Endodermal cell (in vitro differentiated cells): ENCODE measurements at regions not wholly inside any gene's neighbourhood (a gene's known extent, or its start where the extent isn't known, plus 50 kb on each side); places are given as distances from the start of the nearest gene placed in this dataset.
"Not testable (repeated sequence)": the region's sequence is repeated elsewhere in the genome, so short reads cannot be mapped to it uniquely, and the experiment has no call there.

Experiments
- DNase-seq: peaks from one replicate; pipeline ENCODE4 v3.0.0-alpha.2; 2017
- H3K27ac ChIP-seq: 2 replicates; pipeline ENCODE4 v1.5.1; 2013; ENCODE audit warnings: mild to moderate bottlenecking, low read depth, low read length, moderate library complexity
- H3K27me3 ChIP-seq: 2 replicates; pipeline ENCODE4 v1.6.1; 2013; ENCODE audit warnings: mild to moderate bottlenecking, low read length, moderate library complexity; ENCODE audit not compliant: insufficient read depth, control insufficient read depth, poor library complexity, severe bottlenecking
- H3K36me3 ChIP-seq: 2 replicates; pipeline ENCODE4 v1.7.0; 2013; ENCODE audit warnings: mild to moderate bottlenecking, low read length, moderate library complexity; ENCODE audit not compliant: control insufficient read depth, insufficient read depth
- H3K4me1 ChIP-seq: one replicate; pipeline ENCODE4 v1.7.0; 2013; ENCODE audit warnings: low read length; ENCODE audit not compliant: control insufficient read depth, insufficient read depth
- H3K4me3 ChIP-seq: 2 replicates; pipeline ENCODE4 v1.5.1; 2013; ENCODE audit warnings: mild to moderate bottlenecking, low read length, moderate library complexity
- H3K9ac ChIP-seq: 2 replicates; pipeline ENCODE4 v1.6.1; 2013; ENCODE audit warnings: mild to moderate bottlenecking, low read length, moderate library complexity; ENCODE audit not compliant: poor library complexity, severe bottlenecking; ENCODE audit errors: extremely low read depth
- H3K9me3 ChIP-seq: 2 replicates; pipeline ENCODE4 v1.6.1; 2013; ENCODE audit warnings: mild to moderate bottlenecking, low read length, moderate library complexity; ENCODE audit not compliant: control insufficient read depth
- H3K27ac Mint-ChIP-seq: 2 replicates; pipeline ENCODE4 v1.8.0; 2020; ENCODE audit warnings: mixed read lengths
- H3K27me3 Mint-ChIP-seq: 2 replicates; pipeline ENCODE4 v1.8.0; 2021; ENCODE audit warnings: mild to moderate bottlenecking, mixed read lengths; ENCODE audit not compliant: insufficient read depth
- H3K36me3 Mint-ChIP-seq: 2 replicates; pipeline ENCODE4 v1.8.0; 2020; ENCODE audit warnings: low read depth, mixed read lengths
- H3K4me1 Mint-ChIP-seq: 2 replicates; pipeline ENCODE4 v1.8.0; 2020; ENCODE audit warnings: mixed read lengths
- H3K4me3 Mint-ChIP-seq: 2 replicates; pipeline ENCODE4 v1.8.0; 2020; ENCODE audit warnings: mild to moderate bottlenecking, moderate library complexity, mixed read lengths
- H3K9me3 Mint-ChIP-seq: 2 replicates; pipeline ENCODE4 v1.8.0; 2020; ENCODE audit warnings: mild to moderate bottlenecking, mixed read lengths
- WGBS, 2 experiments: methylation state at CpG; one replicate each; pipeline versions ENCODE4 v1.1.5 to v1.1.7; 2013; ENCODE audit warnings: missing lambda C conversion rate in 2 of 2, mixed read lengths in 1 of 2; ENCODE audit not compliant: insufficient coverage in 1 of 2, insufficient read length in 1 of 2; 5-methylcytosine and 5-hydroxymethylcytosine counted together
- TF ChIP-seq, protein P1 (sequence below): fragments of 200-600 bp; sonication (generic); conservative IDR thresholded peaks from 2 replicates; pipeline ENCODE4 v1.5.0; 2021; ENCODE audit warnings: antibody characterized with exemption, mild to moderate bottlenecking

DNA sequence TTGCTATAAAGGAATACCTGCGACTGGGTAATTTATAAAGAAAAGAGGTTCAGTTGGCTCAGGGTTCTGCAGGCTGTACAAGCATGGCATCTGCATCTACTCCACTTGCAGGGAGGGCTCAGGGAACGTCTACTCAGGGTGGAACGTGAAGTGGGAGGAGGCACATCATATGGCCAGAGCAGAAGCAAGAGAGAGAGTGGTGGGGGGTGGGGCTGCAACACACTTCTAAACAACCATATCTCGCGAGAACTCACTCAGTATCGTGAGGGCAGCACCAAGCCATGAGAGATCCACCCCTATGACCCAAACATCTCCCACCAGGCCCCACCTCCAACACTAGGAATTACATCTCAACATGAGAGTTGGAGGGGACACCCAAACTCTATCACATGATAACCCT lies 109.8 kb upstream of the SCAF8 start:
- no peaks in the 10 kb centered on the region for H3K4me1 Mint-ChIP-seq
- H3K4me1 ChIP-seq = no peaks in the 10 kb centered on the region
- H3K27me3 ChIP-seq = no peaks in the 10 kb centered on the region
- no peaks in the 10 kb centered on the region for H3K9me3 Mint-ChIP-seq
- H3K36me3 ChIP-seq = no peaks in the 10 kb centered on the region
- H3K4me3 Mint-ChIP-seq = no peak overlapping the region
- no peaks in the 10 kb centered on the region for H3K9me3 ChIP-seq
- TF ChIP-seq, protein P1, sequence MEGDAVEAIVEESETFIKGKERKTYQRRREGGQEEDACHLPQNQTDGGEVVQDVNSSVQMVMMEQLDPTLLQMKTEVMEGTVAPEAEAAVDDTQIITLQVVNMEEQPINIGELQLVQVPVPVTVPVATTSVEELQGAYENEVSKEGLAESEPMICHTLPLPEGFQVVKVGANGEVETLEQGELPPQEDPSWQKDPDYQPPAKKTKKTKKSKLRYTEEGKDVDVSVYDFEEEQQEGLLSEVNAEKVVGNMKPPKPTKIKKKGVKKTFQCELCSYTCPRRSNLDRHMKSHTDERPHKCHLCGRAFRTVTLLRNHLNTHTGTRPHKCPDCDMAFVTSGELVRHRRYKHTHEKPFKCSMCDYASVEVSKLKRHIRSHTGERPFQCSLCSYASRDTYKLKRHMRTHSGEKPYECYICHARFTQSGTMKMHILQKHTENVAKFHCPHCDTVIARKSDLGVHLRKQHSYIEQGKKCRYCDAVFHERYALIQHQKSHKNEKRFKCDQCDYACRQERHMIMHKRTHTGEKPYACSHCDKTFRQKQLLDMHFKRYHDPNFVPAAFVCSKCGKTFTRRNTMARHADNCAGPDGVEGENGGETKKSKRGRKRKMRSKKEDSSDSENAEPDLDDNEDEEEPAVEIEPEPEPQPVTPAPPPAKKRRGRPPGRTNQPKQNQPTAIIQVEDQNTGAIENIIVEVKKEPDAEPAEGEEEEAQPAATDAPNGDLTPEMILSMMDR = no peak
- 87 to 95% methylated on average over 3 to 6 of the region's 6 CpGs for WGBS, 2 experiments
- no peak overlapping the region for H3K4me3 ChIP-seq
- H3K27me3 Mint-ChIP-seq = no peaks in the 10 kb centered on the region
- no peak overlapping the region for H3K9ac ChIP-seq
- DNase-seq = no peak
- no peak overlapping the region for H3K27ac ChIP-seq
- H3K27ac Mint-ChIP-seq = no peak overlapping the region
- no peaks in the 10 kb centered on the region for H3K36me3 Mint-ChIP-seq

DNA sequence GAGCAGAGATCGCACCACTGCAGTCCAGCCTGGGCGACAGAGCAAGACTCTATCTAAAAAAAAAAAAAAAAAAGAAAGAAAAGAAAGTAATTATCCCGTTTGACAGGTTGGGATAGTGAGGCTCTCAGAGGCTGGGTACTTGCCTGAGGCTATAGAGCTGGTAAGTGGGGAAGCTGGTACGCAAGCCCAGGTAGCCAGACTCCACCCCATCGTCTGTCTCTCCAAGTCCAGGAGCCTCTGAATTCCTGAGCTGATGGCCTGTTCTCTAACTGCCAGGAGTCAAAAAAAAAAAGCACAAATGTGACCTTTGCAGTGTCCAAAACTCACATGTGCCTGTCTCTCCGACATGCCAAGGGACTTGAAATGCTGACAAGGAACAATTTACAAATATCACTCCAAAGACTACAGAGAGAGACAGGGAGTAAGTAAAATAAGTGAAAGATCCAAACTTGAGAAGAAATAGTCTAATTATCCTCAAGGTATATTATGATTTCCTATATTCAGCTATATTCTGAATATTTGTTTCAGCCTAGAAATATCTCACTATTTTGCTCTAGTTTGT lies 109.1 kb upstream of the SCAF8 start:
- no peaks in the 10 kb centered on the region for H3K27me3 Mint-ChIP-seq

DNA sequence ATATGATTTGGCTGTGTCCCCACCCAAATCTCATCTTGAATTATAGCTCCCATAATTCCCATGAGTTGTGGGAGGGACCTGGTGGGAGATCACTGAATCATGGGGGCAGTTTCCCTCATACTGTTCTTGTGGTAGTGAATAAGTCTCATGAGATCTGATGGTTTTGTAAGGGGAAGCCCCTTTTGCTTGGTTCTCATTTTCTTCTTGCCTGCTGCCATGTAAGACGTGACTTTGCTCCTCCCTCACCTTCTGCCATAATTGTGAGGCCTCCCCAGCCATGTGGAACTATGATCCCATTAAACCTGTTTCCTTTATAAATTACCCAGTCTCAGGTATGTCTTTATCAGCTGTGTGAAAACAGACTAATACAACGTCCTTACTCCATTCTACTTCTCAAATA lies 108.5 kb upstream of the SCAF8 start:
- H3K36me3 Mint-ChIP-seq, DNase-seq, H3K9me3 Mint-ChIP-seq, H3K36me3 ChIP-seq, H3K27me3 Mint-ChIP-seq, H3K27me3 ChIP-seq, H3K27ac ChIP-seq, H3K4me1 ChIP-seq, H3K4me1 Mint-ChIP-seq, H3K27ac Mint-ChIP-seq, H3K9me3 ChIP-seq, H3K4me3 Mint-ChIP-seq, H3K9ac ChIP-seq, H3K4me3 ChIP-seq: not testable (repeated sequence)
- WGBS, 2 experiments = 84 to 100% methylated on average over 2 of the region's 2 CpGs

More for the DNA sequence above, 109.1 kb upstream of the SCAF8 start:
- no peak for DNase-seq
- no peaks in the 10 kb centered on the region for H3K36me3 ChIP-seq
- H3K4me1 Mint-ChIP-seq = no peaks in the 10 kb centered on the region
- H3K9me3 ChIP-seq = no peaks in the 10 kb centered on the region
- no peak overlapping the region for H3K4me3 ChIP-seq
- H3K27ac Mint-ChIP-seq = no peak overlapping the region
- no peak overlapping the region for H3K27ac ChIP-seq
- H3K4me1 ChIP-seq = no peaks in the 10 kb centered on the region
- H3K27me3 ChIP-seq = no peaks in the 10 kb centered on the region
- TF ChIP-seq, protein P1 = no peak
- no peak overlapping the region for H3K9ac ChIP-seq
- no peaks in the 10 kb centered on the region for H3K9me3 Mint-ChIP-seq
- no peaks in the 10 kb centered on the region for H3K36me3 Mint-ChIP-seq
- no peak overlapping the region for H3K4me3 Mint-ChIP-seq
- 80 to 95% methylated on average over 2 to 6 of the region's 6 CpGs for WGBS, 2 experiments

DNA sequence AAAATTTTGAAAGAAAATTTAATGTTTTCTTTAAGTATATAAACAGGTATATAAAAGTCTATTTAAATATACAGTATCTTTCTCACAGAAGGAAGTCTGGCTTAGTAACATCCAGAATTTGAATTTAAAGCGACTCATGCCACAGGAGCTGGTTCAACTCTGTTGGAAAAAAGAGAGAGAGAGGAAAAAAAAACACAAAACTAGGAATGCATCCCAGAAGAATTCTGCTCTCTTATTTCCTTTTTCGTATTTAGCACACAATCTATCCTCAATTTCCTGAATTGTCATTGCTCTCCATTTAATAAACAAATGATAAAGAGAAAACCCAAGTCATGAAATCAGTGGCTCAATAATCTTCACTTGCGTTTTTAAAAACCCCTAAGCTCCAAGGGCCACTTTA lies 107.5 kb upstream of the SCAF8 start:
- no peaks in the 10 kb centered on the region for H3K27me3 Mint-ChIP-seq
- H3K36me3 Mint-ChIP-seq = no peaks in the 10 kb centered on the region
- Histone ChIP-seq H3K9me3 (no peaks in the 10 kb centered on the region), H3K27me3 (no peaks in the 10 kb centered on the region), H3K4me1 (no peaks in the 10 kb centered on the region), H3K4me3 (no peak overlapping the region), H3K36me3 (no peaks in the 10 kb centered on the region), H3K9ac (no peak overlapping the region), H3K27ac (no peak overlapping the region)
- H3K4me3 Mint-ChIP-seq = no peak overlapping the region
- no peak for DNase-seq
- H3K9me3 Mint-ChIP-seq = no peaks in the 10 kb centered on the region
- H3K27ac Mint-ChIP-seq = no peak overlapping the region
- 91% methylated on average over 3 of the region's 3 CpGs; no CpG with 5 or more reads in 1 of the 2 experiments for WGBS, 2 experiments
- no peaks in the 10 kb centered on the region for H3K4me1 Mint-ChIP-seq
- TF ChIP-seq, protein P1 = no peak
